Mammary epithelial cell (primary cell): ENCODE measurements at regions not wholly inside any gene's neighbourhood (a gene's known extent, or its start where the extent isn't known, plus 50 kb on each side); places are given as distances from the start of the nearest gene placed in this dataset.

Source experiments
- EZH2 ChIP-seq: IDR thresholded peaks from 2 replicates; pipeline ENCODE4 v1.6.1; 2012; ENCODE audit warnings: low read length, inconsistent platforms, borderline replicate concordance
- TF ChIP-seq, protein P1 (sequence below), 2 donors: IDR thresholded peaks in 1 of 2; conservative IDR thresholded peaks in 1 of 2; 2 replicates each; pipeline ENCODE4 v1.5.1; 2011 to 2012; ENCODE audit warnings: inconsistent platforms in 2 of 2, low read length in 2 of 2, mild to moderate bottlenecking in 2 of 2, control low read depth in 1 of 2, low read depth in 1 of 2; ENCODE audit not compliant: insufficient read depth in 1 of 2; ENCODE audit errors: extremely low read depth in 1 of 2

DNA sequence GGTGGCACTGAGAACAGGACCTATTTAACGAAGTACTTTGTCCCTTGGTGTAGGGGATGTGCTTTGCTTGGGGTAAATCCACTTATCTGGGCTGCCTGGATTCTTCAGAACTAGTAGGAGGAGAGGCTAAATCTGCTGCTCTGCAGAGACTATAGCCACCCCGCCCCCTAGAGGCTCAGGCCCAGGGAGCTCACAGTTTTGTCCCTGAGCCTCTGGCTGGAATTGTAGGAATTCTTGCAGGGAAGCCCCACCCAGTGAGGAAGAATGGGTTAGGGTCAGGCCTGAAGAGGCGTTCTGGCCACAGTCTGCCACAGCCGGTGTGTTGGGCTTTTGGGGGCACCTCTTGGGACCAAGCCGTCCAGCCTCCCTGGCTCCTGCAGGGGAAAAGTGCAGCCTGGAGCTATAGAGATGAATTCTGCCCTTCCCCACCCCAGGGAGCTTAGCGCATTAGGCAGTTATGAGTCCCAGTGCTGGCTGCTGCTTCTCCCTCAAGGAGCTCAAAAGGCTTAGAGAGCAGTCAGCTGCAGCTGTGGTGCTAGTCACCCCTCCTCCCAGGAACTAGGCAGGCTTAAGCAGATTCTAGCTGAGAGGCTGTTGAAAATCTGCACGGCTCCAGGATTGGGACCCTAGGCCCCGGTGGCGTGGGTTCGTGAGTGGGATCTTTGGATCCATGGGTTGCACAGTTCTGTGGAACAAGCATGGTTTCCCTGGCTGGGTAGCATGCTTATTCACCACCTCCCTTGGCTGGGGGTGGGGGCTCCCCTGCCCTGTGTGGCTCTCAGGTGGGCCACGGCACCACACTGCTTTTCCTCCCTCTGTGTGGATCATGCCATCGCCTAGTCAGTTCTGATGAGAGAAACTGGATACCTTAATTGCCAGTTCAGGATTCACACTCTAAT lies 237.4 kb upstream of the TOM1L1 start:
- TF ChIP-seq, protein P1, sequence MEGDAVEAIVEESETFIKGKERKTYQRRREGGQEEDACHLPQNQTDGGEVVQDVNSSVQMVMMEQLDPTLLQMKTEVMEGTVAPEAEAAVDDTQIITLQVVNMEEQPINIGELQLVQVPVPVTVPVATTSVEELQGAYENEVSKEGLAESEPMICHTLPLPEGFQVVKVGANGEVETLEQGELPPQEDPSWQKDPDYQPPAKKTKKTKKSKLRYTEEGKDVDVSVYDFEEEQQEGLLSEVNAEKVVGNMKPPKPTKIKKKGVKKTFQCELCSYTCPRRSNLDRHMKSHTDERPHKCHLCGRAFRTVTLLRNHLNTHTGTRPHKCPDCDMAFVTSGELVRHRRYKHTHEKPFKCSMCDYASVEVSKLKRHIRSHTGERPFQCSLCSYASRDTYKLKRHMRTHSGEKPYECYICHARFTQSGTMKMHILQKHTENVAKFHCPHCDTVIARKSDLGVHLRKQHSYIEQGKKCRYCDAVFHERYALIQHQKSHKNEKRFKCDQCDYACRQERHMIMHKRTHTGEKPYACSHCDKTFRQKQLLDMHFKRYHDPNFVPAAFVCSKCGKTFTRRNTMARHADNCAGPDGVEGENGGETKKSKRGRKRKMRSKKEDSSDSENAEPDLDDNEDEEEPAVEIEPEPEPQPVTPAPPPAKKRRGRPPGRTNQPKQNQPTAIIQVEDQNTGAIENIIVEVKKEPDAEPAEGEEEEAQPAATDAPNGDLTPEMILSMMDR (conservative IDR thresholded peaks at IDR 0.05 in 1 of 2, IDR thresholded peaks at IDR 0.05 in 1 of 2; ENCODE audit: extremely low read depth in 1 of 2, insufficient read depth in 1 of 2, low read depth in 1 of 2, low read length in 2 of 2) = no peak
- no peak for TF ChIP-seq EZH2
